ENCODE measurements at regions not wholly inside any gene's neighbourhood (a gene's known extent, or its start where the extent isn't known, plus 50 kb on each side); places are given as distances from the start of the nearest gene placed in this dataset.

DNA sequence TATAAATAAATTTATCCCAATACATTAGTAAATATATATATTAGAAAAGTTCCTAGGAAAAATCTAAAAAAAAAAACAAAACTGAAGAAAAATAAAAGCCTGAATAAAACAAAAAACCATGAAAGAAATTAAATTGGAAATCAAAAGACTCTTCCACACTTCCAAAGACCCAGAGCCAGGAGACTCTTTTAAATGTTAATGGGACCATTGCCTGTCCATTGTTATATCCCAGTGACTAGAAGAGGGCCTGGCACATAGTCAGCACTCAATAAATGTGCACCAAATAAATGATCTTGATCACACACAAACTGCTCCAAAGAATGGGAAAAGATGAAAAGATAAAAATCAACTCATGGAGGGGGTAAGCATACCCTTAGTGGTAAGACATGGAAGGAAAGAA is 51.3 kb upstream of the CLDN18 start:
- H3K27me3 ChIP-seq (replicated peaks in 1 of 7) = peaks cover 0 to 9% (median 0%) of the 10 kb centered on the region in 7 donors
- peaks cover 0 to 13% (median 3%) of the 10 kb centered on the region in 8 donors for H3K9me3 ChIP-seq
- H3K4me1 ChIP-seq = no peaks in the 10 kb centered on the region
- intact Hi-C loops (cut with DNase I; ENCODE audit: low total_unique reads) = no loop called here
- H3K36me3 ChIP-seq = no peaks in the 10 kb centered on the region
- H3K27ac ChIP-seq = no peak overlapping the region
- no peak for DNase-seq
- TF ChIP-seq, protein P1, sequence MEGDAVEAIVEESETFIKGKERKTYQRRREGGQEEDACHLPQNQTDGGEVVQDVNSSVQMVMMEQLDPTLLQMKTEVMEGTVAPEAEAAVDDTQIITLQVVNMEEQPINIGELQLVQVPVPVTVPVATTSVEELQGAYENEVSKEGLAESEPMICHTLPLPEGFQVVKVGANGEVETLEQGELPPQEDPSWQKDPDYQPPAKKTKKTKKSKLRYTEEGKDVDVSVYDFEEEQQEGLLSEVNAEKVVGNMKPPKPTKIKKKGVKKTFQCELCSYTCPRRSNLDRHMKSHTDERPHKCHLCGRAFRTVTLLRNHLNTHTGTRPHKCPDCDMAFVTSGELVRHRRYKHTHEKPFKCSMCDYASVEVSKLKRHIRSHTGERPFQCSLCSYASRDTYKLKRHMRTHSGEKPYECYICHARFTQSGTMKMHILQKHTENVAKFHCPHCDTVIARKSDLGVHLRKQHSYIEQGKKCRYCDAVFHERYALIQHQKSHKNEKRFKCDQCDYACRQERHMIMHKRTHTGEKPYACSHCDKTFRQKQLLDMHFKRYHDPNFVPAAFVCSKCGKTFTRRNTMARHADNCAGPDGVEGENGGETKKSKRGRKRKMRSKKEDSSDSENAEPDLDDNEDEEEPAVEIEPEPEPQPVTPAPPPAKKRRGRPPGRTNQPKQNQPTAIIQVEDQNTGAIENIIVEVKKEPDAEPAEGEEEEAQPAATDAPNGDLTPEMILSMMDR (IDR thresholded peaks at IDR 0.05 in 8 of 11, conservative IDR thresholded peaks at IDR 0.05 in 3 of 11) = no peak
- TF ChIP-seq POLR2AphosphoS5 (IDR thresholded peaks at IDR 0.05) (no peak), POLR2A (IDR thresholded peaks at IDR 0.05) (no peak)
- no peak overlapping the region for H3K4me3 ChIP-seq
